GM19025 (cell line): ENCODE measurements at regions not wholly inside any gene's neighbourhood (a gene's known extent, or its start where the extent isn't known, plus 50 kb on each side); places are given as distances from the start of the nearest gene placed in this dataset.

ENCODE experiments used
- ATAC-seq: cut with Tn5 transposase; IDR thresholded peaks from one replicate; pipeline ENCODE4 v1.9.1; 2021; ENCODE audit warnings: mild to moderate bottlenecking, low read depth, moderate library complexity; ENCODE audit not compliant: unreplicated experiment

DNA sequence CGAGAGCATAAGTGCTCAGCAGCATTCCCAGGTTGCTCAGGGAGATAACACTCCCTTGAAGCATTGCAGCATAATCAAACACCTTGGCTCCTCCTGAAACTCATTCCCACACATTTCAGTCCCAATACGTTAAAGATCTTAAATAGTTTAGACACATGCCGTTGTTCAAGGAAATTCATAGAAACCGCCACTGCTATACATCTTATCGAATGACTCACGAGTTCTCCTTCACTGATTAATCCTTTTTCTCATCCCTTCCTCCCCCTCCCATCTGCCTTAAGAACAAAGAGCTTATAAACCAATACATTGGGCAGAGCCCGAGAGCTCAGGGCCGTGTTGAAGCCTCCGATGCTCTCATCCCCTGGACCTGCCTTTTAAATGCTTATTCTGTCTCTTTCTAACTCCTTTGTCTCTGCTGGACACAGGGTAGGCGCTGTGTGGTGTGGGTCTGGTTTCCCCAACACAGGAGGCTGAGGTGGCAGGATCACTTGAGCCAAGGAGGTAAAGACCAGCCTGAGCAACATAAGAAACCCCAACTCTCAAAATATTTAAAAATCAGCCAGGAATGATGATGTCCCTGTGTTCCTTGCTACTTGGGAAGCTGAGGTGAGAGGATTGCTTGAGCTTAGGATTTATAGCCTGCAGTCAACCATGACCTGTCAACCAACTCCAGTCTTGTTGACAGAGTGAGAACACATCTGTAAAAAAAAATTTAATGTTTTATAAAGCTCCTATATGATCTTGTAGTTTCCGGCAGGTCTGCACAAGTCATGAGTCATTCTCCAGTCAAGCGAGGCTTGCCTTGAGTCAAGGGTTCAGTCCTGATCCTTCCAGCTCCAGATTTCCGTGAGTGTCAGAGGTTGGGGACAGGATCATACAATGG is 394.0 kb upstream of the HSFY2 start:
- ATAC-seq = no peak

- no peak for ATAC-seq
Measured at GRCh38 chrY:19148783-19149182, 375.2 kb upstream of the HSFY2 start.

GRCh38 chrY:19146296-19146695 is 372.8 kb upstream of the HSFY2 start:
- no peak for ATAC-seq

DNA sequence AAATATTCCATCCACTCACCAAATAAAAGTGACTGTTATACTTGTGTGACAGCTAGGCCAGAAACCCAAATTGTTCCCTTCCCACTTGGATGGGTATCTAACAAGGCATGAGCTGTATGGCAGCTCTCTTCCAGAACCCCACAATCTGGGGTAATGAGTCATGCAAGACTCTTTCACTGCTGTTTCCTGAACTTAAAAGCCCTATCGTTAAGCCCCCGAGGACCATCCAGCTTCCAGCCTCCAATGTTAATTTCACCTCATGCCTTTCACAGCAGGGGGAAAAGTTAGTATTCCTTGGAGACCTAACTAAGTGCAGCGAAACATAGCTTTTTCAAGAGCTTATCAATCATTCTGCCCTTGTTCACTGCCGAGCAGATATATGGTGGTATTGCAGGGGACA is 368.6 kb upstream of the HSFY2 start:
- ATAC-seq = no peak

DNA sequence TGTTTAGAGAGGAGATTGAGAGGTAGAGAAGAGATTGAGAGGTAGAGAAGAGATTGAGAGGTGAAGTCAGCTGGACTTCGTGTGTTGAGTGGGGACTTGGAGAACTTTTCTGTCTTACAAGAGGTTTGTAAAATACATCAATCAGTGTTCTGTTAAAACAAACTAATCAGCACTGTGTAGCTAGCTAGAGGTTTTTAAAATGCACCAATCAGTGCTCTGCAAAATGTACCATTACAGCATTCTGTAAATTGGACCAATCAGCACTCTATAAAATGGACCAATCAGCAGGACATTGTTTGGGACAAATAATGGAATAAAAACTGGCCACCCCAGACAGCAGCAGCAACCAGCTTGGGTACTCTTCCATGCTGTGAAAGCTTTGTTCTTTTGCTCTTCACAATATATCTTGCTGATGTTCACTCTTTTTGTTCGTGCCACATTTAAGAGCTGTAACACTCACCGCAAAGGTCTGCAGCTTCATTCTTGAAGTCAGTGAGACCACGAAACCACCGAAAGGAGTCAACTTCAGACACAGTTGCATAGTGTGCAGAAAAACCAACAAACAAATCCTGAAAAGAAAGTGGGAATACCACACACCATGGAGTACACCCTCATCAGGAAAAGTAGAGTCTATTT is 366.9 kb upstream of the HSFY2 start:
- ATAC-seq = no peak

DNA sequence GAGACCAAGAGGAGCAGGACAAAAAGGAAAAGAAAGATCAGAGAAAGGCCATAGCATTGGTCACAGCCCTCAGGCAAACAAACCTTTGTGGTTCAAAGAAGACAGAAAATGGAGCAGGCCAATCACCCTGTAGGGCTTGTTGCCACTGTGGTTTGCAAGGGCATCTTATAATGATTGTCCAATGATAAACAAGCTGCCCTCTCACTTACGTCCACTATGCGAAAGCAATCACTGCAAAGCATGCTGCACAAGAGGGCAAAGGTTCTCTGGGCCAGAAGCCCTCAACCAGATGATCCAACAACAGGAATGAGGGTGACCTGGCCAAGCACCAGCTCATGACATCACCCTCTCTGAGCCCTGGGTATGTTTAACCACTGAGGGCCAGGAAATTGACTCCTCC is 360.9 kb upstream of the HSFY2 start:
- no peak for ATAC-seq

- no peak for ATAC-seq
Measured at GRCh38 chrY:19130569-19131358, 357.2 kb upstream of the HSFY2 start.

- no peak for ATAC-seq
Measured at GRCh38 chrY:19126889-19127288, 353.4 kb upstream of the HSFY2 start.

DNA sequence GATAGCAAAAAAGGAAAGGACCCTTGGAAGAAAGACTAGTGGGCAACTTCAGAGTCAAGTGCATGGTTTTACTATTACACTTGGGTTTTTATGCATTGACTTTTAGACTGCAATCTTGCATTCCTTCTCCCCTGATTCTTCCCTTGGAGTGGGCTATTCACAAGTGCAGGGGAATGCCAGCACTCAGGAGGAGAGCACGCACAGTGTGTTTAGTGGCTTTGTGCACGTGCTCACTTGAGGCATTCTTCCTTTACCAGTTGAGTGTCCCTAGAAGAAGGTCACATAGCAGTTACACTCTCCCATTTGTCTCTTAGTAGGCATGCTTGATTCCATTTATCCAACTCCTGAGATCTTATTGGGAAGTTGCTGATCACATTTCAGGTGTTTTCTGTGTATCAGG is 351.1 kb upstream of the HSFY2 start:
- ATAC-seq = no peak

DNA sequence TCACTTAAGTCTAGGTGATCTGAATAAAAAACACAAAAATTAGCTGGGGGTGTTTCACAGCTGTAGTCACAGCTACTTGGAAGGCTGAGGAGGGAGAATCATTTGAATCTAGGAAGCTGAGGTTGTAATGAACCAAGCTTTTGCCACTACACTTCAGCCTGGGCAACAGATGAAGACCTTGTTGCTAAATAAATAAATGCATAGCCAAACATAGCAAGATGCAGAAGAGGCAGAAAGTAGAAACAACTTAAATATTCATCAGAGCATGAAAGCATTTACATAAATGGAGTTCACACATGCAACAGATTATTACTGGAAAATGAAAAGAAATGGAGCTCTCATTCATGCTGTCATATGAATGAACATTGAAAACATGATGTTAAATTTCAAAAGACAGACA is 348.9 kb upstream of the HSFY2 start:
- no peak for ATAC-seq

DNA sequence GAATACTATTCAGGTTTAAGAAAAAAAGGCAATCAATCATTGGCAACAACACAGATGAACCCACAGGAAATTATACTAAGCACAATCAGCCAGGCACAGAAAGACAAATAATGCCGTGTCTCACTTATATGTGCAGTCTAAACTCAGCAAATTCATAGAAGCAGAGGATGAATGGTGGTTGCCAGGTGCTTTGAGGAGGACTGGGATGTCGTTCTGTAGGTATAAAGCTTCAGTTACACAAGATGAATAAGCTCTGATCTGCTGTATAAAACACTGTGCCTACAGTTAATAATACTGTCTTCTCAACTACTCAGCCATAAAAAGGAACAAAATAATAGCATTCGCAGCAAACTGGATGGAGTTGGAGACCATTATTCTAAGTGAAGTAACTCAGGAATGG is 324.8 kb upstream of the HSFY2 start:
- ATAC-seq = no peak

DNA sequence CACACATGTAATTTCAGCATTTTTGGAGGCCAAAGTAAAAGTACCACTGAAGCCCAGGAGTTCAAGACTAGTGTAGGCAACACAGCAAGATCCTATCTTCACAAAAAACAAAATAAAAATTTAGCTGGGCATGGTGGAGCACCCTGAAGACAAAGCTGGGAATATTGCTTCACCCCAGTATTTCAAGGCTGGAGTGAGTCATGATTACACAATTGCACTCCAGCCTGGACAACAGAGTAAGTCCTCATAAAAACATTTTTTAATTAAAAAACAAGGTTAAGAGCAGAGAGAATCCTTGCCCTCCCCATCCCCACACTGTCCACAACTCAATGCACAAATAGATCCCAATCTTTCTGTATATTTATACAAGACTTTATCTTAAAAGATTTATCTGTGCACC is 321.9 kb upstream of the HSFY2 start:
- no peak for ATAC-seq

DNA sequence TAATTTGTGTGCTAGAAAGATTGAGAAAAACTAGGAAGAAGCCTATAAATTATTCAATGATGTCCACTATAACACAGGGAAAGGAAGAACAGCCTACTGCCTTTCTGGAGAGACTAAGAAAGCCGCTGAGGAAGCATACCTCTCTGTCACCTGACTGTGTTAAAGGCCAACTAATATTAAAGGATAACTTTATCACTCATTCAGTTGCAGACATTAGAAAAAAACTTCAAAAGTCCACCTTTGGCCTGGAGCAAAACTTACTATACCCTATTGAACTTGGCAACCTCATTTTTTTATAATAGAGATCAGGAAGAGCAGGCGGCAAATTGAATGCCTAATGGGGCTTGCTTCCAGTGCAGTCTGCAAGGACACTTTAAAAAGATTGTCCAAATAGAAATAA is 309.5 kb upstream of the HSFY2 start:
- ATAC-seq = no peak

DNA sequence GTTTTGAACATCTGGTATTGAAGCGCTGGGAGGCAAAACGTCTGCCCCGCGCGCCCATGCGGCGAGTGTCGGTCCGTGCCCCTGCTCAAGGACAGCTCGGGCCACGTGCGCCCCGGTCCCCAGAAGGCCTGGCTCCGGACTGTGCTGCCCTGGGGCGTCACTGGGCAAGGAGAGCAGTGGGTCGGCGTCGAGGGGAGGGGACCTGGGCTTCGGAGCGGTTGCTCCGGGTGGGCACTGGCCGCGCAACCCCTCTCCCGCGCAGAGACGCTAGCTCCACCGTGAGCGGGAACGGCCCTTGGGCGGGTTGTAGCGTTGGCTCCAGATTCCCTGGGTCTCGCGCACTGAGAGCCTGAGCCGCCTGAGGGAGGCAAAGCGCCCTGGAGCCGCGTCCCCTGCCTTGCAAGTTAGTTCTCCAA is 304.2 kb upstream of the HSFY2 start:
- peak; percentile 33 for ATAC-seq

GRCh38 chrY:19076846-19077697 is 303.5 kb upstream of the HSFY2 start:
- peak; percentile 43 for ATAC-seq

DNA sequence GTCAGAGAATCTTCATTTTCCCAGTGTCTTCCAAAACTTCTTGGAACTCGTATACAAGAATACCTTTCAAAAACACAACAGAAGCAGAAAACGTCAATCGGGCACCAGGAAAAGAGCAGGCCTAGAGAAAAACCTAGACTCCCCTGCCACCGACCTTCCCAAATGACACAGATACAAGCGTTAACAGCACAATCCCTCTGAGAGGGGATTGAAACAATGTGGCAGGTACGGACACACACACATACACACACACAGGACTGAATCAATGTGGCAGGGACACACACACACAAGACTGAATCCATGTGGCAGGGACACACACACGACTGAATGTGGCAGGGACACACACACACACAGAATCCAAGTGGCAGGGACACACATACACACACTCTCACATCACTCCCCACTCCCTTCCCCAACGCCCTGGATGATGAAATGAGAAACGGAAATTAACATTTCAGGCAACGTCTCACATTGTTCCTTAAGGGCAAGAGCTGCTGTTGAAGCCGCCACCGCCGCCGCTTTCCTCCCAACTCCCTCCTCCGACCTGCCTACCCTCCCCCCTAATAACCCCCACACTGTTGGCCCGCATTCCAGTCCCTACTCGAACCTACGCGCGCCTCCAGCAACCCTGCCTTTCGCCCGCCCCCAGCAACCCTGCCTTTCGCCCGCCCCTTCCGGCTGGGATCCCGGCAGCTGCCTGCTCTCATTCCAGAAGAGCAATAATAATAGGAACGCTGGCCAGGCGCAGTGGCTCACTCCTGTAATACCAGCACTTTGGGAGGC is 302.1 kb upstream of the HSFY2 start:
- no peak for ATAC-seq

DNA sequence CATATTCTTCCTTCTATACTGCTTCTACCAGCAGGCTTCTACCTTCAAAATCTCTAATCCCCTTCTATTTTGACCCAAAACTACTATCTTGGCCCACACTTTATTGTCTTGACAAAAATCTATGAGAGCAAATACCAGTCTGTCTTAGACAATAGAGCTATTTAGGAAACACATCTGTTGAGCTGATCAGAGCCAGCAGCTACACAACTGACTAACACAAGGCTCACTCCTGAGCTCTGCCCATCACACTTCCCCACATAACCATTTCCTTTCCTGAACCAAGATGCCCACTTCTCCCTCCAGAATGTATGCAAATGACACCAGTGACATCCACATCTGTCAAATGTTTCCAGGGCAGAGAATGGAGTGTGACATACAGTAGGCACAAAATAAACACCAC is 293.9 kb upstream of the HSFY2 start:
- no peak for ATAC-seq

DNA sequence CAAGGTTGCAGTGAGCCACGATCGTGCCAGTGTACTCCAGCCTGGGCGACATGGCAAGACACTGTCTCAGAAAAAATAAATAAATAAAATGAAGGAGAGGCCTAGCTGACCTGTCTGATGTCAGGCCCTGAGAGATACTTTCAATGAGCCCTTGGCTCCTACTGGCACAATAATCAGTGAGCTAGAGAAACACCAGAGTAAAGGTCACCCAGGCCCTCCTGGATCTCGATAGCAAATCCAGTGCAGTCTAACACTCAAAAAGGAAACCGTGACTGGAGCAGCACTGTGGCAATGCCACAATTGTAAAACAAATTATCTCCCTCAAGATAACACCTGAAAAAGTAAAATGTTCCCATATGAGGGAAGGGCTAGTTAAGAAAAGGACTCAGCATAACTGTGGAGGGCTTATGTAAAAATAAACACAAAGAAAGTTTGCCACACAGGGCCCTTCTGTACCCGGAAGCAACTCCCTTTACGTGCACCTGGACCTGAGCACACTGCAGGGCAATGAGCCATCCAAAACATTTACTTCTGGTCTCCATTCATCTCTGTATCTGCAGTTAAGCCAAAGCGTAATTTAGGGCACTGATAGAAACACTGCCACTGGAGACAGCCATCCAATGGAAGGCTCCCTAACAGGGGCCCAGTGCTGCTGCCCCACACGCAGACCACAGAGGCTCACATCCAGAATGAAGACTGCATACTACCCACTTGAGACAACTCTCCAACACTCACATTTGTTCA is 293.1 kb upstream of the HSFY2 start:
- ATAC-seq = no peak

GRCh38 chrY:19065119-19065518 is 291.6 kb upstream of the HSFY2 start:
- ATAC-seq = no peak
